Lung (tissue), 11 donors: ENCODE measurements at regions not wholly inside any gene's neighbourhood (a gene's known extent, or its start where the extent isn't known, plus 50 kb on each side); places are given as distances from the start of the nearest gene placed in this dataset.
A peak's percentile ranks its signal among the peaks of the same experiment; 100 is the strongest.

ENCODE experiments used
- ATAC-seq: fragments of 200-7000 bp; cut with Tn5 transposase; one replicate; pipeline ENCODE4 v1.9.1; 2020; ENCODE audit warnings: moderate number of reproducible peaks; ENCODE audit not compliant: insufficient read depth, low FRiP score
- DNase-seq, 3 donors: peaks; one replicate each; pipeline ENCODE4 v3.0.0-alpha.2; 2013 to 2017
- H3K27ac ChIP-seq, 2 donors: one replicate each; pipeline ENCODE4 v1.5.1; 2013; ENCODE audit warnings: mild to moderate bottlenecking in 2 of 2, moderate library complexity in 2 of 2, control low read depth in 1 of 2, inconsistent platforms in 1 of 2, low read depth in 1 of 2, low read length in 1 of 2
- H3K27me3 ChIP-seq, 3 donors: one replicate each; pipeline ENCODE4 v1.5.1; 2013; ENCODE audit warnings: low read length in 2 of 3; ENCODE audit not compliant: control insufficient read depth in 3 of 3, insufficient read depth in 3 of 3
- H3K36me3 ChIP-seq, 4 donors: one replicate each; pipeline ENCODE4 v1.5.1; 2013; ENCODE audit warnings: low read length in 4 of 4, mild to moderate bottlenecking in 1 of 4, moderate library complexity in 1 of 4; ENCODE audit not compliant: control insufficient read depth in 4 of 4, insufficient read depth in 4 of 4
- H3K4me1 ChIP-seq, 5 donors: one replicate each; pipeline ENCODE4 v1.5.1; 2013; ENCODE audit warnings: low read length in 5 of 5, mild to moderate bottlenecking in 2 of 5, moderate library complexity in 1 of 5; ENCODE audit not compliant: control insufficient read depth in 5 of 5, insufficient read depth in 5 of 5
- H3K4me3 ChIP-seq: one replicate; pipeline ENCODE4 v1.5.1; 2013; ENCODE audit warnings: mild to moderate bottlenecking, control low read depth, moderate library complexity
- H3K9ac ChIP-seq, 2 donors: one replicate each; pipeline ENCODE4 v1.5.1; 2013; ENCODE audit warnings: low read length in 2 of 2, control low read depth in 1 of 2; ENCODE audit not compliant: insufficient read depth in 1 of 2
- H3K9me3 ChIP-seq, 4 donors: one replicate each; pipeline ENCODE4 v1.5.1; 2013; ENCODE audit warnings: low read length in 3 of 4, mild to moderate bottlenecking in 1 of 4, moderate library complexity in 1 of 4; ENCODE audit not compliant: control insufficient read depth in 4 of 4, insufficient read depth in 3 of 4
- WGBS, 2 donors: extraction: QIAGEN DNeasy Blood & Tissue Kit; methylation state at CpG; one replicate each; pipeline ENCODE4 v1.1.7; 2013; 5-methylcytosine and 5-hydroxymethylcytosine counted together
- TF ChIP-seq, protein P1 (sequence below): IDR thresholded peaks from 2 replicates; pipeline ENCODE4 v1.5.1; 2012; ENCODE audit warnings: mild to moderate bottlenecking; ENCODE audit errors: control extremely low read depth, extremely low read depth
- donor health status: control.
- donor health status: control.
- donor health status: Bipolar disorder and iron deficiency.
- donor health status: healthy.
- donor health status: DM: yes; HTN: yes; CAD: no.

DNA sequence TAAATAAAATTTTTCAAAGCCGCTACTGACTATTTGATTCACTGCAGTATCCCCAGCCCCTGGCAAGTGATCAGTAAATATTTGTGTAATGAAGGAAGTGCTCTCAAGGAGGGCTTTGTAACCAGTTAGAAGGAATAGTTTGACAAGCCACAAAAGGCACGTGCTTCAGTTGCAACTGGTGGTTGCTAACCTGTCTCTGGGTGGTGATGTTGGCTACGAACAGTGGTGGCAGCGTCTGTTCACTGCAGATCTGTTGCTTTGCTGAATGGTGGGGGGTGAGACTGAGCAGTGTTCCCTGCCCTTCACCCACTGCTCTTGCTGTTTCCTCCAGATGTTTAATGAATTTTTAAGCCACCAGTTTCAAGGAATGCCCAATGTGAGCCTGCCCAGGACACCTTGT is 73.9 kb upstream of the SIX2 start:
- no peaks in the 10 kb centered on the region for H3K27me3 ChIP-seq
- H3K36me3 ChIP-seq: no peaks in the 10 kb centered on the region
- DNase-seq (peak in 2 of 3 donors; percentile 13 to 49), ATAC-seq (no peak)
- no peak overlapping the region for H3K27ac ChIP-seq
- no peak overlapping the region for H3K4me3 ChIP-seq
- H3K9ac ChIP-seq: no peak overlapping the region
- H3K4me1 ChIP-seq: no peaks in the 10 kb centered on the region
- TF ChIP-seq, protein P1, sequence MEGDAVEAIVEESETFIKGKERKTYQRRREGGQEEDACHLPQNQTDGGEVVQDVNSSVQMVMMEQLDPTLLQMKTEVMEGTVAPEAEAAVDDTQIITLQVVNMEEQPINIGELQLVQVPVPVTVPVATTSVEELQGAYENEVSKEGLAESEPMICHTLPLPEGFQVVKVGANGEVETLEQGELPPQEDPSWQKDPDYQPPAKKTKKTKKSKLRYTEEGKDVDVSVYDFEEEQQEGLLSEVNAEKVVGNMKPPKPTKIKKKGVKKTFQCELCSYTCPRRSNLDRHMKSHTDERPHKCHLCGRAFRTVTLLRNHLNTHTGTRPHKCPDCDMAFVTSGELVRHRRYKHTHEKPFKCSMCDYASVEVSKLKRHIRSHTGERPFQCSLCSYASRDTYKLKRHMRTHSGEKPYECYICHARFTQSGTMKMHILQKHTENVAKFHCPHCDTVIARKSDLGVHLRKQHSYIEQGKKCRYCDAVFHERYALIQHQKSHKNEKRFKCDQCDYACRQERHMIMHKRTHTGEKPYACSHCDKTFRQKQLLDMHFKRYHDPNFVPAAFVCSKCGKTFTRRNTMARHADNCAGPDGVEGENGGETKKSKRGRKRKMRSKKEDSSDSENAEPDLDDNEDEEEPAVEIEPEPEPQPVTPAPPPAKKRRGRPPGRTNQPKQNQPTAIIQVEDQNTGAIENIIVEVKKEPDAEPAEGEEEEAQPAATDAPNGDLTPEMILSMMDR: no peak
- 28 to 35% methylated on average over 4 of the region's 4 CpGs for WGBS, 2 donors
- peaks cover 0 to 4% (median 0%) of the 10 kb centered on the region in 4 donors for H3K9me3 ChIP-seq

DNA sequence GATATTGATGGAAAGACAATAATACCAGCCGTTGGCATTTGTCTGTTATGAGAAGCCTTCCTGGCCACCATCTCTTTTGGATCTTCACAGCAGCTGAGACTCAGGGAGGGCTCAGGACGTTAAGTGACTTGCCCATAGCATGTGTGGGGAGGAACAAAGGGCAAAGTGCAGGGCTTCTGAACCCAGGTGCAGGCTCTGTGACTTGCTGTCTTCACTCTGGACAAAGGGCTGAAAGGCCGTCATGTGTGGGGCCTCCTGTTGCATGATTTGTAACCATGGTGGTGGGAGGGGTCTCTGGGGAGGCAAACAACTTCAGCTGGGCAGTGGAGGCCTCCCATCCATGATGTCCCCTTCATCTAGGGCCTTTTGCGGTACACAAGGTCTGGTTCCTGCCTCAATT is 65.5 kb upstream of the SIX2 start:
- H3K4me3 ChIP-seq: no peak overlapping the region
- DNase-seq (no peak), ATAC-seq (no peak)
- peaks cover 0 to 2% (median 0%) of the 10 kb centered on the region in 4 donors for H3K9me3 ChIP-seq
- H3K27me3 ChIP-seq: peaks cover 0 to 7% (median 0%) of the 10 kb centered on the region in 3 donors
- 85 to 94% methylated on average over 4 of the region's 4 CpGs for WGBS, 2 donors
- H3K27ac ChIP-seq: no peak overlapping the region
- TF ChIP-seq, protein P1: no peak
- no peaks in the 10 kb centered on the region for H3K4me1 ChIP-seq
- no peaks in the 10 kb centered on the region for H3K36me3 ChIP-seq
- H3K9ac ChIP-seq: no peak overlapping the region

DNA sequence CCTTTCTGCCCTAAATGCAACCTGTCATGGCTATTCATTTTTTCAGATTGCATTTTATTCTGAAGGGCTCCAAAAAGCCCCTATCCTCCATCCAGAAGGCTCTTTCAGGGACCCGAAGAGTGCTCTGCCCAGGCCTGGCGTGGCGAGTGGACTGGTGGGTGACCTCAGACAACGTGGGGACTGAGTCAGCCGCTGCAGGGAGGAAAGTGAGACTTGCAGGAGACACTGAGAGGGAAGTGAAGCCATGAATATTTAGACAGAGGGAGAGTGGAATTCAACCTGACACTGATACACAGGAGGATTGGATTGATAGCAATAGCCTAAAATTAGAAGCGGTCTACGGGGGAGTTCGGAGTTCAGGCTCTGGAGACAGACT is 63.6 kb upstream of the SIX2 start:
- Histone ChIP-seq H3K27me3 (peaks cover 0 to 8% (median 0%) of the 10 kb centered on the region in 3 donors), H3K4me3 (no peak overlapping the region), H3K4me1 (peaks cover 0 to 3% (median 0%) of the 10 kb centered on the region in 5 donors), H3K9me3 (peaks cover 0 to 2% (median 0%) of the 10 kb centered on the region in 4 donors), H3K27ac (no peak overlapping the region), H3K36me3 (no peaks in the 10 kb centered on the region), H3K9ac (no peak overlapping the region)
- DNase-seq: no peak
- 88 to 96% methylated on average over 8 of the region's 8 CpGs for WGBS, 2 donors
- no peak for ATAC-seq
- TF ChIP-seq, protein P1: no peak

DNA sequence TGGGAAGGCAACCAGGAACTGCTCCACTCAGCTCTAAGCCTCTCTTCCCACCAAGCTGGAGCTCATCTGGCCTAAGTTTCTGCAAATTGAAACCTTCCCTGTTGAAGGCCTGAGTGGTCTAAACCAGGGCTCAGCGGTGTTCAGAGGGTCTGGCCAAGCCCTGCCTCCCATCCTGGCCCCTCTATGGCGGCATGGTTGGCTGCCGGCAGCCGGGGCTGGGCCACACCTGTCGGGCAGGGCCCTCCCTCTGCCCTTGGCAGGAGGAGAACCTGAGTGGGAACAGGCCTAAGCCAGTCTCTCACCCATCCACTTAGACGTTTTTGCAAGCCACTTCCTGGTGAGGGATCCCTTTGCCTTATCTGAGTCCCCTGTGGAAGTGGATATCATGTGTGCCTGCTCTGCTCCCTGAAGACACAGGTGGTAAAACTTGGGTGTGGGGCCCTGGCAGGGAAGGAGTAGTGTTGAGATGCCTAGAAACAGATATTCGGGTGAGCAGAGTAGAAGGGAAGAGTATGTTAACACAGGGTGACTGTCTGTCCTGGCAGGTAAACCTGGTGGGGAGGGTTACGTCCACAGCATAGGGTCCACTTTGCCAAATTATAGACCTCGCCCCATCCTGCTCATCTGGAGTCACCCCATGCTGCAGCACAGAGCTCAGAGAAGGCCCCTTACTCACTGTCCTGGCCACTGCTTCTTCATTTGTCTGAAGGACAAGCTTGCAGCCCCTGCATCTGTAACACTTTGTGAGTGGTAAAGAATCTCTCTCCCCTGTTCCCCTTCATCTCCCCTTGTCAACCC is 63.0 kb upstream of the SIX2 start:
- Histone ChIP-seq H3K4me1 (peaks cover 0 to 3% (median 0%) of the 10 kb centered on the region in 5 donors), H3K27ac (no peak overlapping the region), H3K27me3 (peaks cover 0 to 8% (median 0%) of the 10 kb centered on the region in 3 donors), H3K9ac (no peak overlapping the region), H3K9me3 (peaks cover 0 to 2% (median 0%) of the 10 kb centered on the region in 4 donors), H3K36me3 (no peaks in the 10 kb centered on the region), H3K4me3 (no peak overlapping the region)
- WGBS, 2 donors: 82 to 85% methylated on average over 8 to 9 of the region's 9 CpGs
- TF ChIP-seq, protein P1: no peak
- ATAC-seq: no peak
- DNase-seq: no peak
